Prostate gland (tissue), 2 donors: ENCODE measurements at regions not wholly inside any gene's neighbourhood (a gene's known extent, or its start where the extent isn't known, plus 50 kb on each side); places are given as distances from the start of the nearest gene placed in this dataset.

ENCODE experiments used
- POLR2A ChIP-seq: fragments of 450-650 bp; IDR thresholded peaks from one replicate; pipeline ENCODE4 v1.6.1; 2016; ENCODE audit warnings: antibody characterized with exemption, mild to moderate bottlenecking
- TF ChIP-seq, protein P1 (sequence below), 4 experiments: fragments of 200-600 bp in 2 of 4; fragments of 450-650 bp in 2 of 4; sonication (generic) in 2 of 4; IDR thresholded peaks; 1 replicate in 3 of 4; 2 replicates in 1 of 4; pipeline ENCODE4 v1.5.1; 2016 to 2019; ENCODE audit warnings: antibody characterized with exemption in 4 of 4, mild to moderate bottlenecking in 2 of 4, moderate library complexity in 2 of 4

- TF ChIP-seq, protein P1, sequence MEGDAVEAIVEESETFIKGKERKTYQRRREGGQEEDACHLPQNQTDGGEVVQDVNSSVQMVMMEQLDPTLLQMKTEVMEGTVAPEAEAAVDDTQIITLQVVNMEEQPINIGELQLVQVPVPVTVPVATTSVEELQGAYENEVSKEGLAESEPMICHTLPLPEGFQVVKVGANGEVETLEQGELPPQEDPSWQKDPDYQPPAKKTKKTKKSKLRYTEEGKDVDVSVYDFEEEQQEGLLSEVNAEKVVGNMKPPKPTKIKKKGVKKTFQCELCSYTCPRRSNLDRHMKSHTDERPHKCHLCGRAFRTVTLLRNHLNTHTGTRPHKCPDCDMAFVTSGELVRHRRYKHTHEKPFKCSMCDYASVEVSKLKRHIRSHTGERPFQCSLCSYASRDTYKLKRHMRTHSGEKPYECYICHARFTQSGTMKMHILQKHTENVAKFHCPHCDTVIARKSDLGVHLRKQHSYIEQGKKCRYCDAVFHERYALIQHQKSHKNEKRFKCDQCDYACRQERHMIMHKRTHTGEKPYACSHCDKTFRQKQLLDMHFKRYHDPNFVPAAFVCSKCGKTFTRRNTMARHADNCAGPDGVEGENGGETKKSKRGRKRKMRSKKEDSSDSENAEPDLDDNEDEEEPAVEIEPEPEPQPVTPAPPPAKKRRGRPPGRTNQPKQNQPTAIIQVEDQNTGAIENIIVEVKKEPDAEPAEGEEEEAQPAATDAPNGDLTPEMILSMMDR (IDR thresholded peaks at IDR 0.05): no peak
- no peak for TF ChIP-seq POLR2A
These were observed 80.5 kb downstream of the HRH4 start for GRCh38 chr18:24540896-24541295.
